ENCODE measurements at regions not wholly inside any gene's neighbourhood (a gene's known extent, or its start where the extent isn't known, plus 50 kb on each side); places are given as distances from the start of the nearest gene placed in this dataset.

DNA sequence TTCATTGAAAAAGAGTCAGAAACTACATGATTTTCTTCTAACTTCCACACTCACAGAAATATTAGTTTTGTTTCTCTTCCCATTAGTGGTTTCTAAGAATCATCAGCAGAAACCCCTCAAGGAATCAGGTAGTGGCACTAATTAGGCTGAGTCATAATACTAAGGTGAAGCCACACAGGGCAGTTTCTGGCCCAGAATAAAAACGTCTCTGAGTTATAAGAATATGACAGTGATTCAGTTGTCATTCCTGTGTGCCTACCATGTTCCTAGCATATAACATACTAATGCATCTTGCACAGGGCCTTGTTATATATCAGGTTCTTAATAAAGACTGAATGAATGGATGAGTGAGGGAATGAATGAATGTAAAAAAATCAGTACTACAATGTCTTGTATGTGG lies 206.0 kb upstream of the PLEKHG7 start:
- no peak for DNase-seq (ENCODE audit: low read depth in 2 of 2)

DNA sequence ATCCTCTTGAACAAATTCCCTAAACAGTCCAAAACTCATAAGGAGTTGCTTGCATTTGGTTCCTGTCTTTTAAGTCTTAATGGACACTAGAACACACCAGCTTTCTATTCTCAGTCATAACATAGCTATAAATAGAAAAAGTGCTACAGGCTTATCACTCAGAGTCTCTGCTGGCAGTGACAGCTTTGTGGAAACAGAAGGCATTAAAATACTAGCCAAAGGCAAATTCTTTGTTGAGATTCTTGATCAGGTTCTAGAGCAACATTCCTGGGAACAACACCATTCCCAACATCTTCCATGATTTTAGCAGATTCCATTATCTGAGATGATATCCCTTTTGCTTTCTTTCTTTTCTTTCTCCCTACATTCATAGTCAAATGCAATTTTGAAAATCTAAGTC lies 207.7 kb upstream of the PLEKHG7 start:
- no peak for DNase-seq (ENCODE audit: low read depth in 2 of 2)

DNA sequence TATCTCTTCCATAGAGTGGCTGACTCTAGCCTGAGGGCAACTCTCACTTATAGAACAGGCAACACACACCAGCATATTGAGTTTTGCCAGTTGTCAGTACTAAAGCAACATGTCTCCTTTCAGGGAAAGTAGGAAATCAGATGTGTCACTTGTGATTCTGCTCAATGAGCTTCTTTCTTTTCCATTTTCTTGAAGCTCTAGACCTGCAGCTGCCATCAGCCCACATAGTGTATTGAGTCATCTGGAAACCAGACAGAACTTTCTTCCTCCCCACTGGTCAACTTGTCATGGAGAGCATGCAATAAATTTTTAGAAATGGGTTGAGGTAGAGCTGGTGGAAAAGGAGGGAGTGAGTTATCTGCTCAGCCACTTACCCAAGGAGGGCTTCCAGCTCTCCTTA lies 209.0 kb upstream of the PLEKHG7 start:
- no peak for DNase-seq (ENCODE audit: low read depth in 2 of 2)

DNA sequence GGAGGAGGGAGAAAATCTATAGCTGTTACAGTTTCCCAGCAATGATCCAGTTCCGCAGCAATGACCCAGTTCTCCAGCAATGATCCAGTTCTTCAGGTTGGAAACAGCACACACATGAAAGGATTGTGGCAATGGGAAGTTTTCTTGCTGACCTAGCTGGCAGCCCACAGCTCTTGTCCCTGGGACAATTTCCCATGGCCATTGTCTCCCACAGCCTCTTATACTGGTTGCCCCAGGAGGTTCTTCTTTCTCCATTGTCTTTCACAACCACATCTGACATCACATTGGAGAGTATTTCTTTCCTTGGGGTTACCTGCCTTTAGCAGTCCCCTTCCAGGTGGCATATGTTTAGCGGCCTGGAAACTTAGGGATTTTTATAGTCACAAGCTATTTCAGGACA lies 209.8 kb upstream of the PLEKHG7 start:
- no peak for DNase-seq (ENCODE audit: low read depth in 2 of 2)

DNA sequence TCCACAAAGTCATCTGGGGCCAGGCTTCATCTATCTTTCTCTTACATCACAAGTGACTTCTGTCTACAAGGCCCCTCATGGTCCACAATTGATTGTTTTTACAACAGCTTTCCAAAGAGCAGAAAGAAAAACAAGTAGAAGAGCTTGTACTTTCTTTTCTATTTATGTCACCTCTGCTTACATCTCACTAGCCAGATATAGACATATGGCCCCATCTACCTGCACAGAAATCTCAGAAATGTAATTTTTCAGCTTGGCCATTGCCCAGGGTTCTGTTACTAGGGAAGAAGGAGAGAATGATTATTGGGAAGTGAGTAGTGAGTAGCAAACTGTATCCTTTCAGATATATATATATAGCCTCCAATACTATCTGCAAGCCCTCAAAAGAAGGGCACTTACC lies 210.5 kb upstream of the PLEKHG7 start:
- no peak for DNase-seq (ENCODE audit: low read depth in 2 of 2)

DNA sequence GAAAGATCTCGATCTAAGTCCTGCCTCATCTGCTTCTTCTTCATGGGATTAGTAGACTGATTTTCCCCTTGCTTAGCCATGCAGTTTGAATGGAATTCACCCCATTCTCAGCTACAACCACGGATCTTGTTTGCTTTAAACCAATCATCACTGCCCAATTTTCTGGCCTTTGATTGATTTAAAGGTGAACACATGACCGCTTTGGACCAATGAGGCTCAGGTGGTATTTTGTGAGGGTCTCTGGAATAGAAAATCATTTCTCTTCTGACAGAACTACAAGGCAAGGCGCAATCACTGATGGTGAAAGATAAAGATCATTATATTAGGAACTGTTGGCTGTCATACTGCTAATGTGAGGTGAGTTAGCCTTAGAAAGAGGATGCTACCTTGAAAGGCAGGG lies 213.0 kb upstream of the PLEKHG7 start:
- DNase-seq (ENCODE audit: low read depth in 2 of 2), result no peak

DNA sequence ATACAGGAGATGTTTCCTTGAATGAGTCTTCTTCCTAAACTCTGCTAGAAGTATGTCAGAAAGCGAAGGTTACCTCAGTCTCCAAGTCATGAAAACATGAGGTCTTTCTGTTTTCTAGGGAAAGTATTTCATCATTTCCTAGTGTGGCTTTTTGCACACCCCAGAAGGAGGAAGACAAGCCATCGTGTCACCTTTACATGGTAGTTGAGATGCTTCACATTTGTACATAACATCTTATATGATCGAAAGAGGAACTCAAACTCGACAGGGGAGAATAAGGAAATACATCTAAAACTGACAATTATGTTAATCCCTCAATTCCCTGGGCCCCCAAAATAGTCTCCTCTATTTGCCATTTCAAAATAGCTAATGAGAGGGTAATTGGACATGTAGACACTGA lies 214.1 kb upstream of the PLEKHG7 start:
- DNase-seq (ENCODE audit: low read depth in 2 of 2), result no peak

DNA sequence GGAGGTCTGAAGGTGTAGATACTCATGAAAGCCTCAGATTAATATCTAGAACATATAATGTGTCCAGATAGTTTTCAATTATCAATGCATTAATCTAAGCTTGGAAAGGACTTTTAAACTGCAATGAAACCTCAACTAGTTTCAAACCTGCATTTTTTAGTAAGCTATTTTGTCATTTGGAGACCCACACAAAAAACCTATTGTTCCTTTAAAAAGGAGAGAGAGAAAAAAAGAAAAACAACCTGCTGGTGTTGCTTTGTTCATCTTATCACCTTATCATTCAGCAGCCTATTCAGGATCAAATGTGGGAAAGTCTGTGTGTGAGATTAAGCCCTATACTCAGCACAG lies 215.7 kb upstream of the PLEKHG7 start:
- no peak for DNase-seq (ENCODE audit: low read depth in 2 of 2)

DNA sequence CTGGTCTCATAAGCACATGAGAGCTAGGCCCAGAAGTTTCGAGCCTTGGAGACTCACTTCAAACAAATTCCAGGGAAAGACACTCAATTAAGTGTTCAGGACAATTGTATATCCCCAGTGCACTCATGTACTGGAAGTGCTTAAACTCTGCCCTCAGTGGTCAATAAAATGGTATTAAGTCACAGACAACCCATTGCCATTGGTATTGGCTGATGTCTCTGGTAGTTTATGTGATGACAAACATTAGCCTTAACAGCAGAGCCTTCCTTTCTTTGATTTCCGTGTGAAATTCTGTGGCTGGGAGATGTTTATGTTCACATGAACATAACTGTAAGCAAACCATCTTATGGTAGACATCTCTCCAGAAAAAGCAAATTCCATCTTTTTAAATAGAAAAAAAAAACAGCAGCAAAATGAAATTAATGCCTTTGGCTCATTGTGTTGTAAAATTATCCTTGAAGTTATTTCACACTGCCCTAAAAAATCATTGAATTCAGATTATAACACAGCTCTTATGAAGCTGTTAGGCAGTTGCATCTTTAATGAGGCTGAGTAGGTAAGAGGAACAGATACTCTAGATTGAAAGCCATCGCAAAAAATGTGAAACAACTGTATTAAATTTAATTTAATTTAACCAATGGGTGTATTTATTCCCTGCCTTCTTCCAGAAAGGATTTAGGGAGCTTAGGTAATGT lies 216.2 kb upstream of the PLEKHG7 start:
- DNase-seq (ENCODE audit: low read depth in 2 of 2), result no peak

DNA sequence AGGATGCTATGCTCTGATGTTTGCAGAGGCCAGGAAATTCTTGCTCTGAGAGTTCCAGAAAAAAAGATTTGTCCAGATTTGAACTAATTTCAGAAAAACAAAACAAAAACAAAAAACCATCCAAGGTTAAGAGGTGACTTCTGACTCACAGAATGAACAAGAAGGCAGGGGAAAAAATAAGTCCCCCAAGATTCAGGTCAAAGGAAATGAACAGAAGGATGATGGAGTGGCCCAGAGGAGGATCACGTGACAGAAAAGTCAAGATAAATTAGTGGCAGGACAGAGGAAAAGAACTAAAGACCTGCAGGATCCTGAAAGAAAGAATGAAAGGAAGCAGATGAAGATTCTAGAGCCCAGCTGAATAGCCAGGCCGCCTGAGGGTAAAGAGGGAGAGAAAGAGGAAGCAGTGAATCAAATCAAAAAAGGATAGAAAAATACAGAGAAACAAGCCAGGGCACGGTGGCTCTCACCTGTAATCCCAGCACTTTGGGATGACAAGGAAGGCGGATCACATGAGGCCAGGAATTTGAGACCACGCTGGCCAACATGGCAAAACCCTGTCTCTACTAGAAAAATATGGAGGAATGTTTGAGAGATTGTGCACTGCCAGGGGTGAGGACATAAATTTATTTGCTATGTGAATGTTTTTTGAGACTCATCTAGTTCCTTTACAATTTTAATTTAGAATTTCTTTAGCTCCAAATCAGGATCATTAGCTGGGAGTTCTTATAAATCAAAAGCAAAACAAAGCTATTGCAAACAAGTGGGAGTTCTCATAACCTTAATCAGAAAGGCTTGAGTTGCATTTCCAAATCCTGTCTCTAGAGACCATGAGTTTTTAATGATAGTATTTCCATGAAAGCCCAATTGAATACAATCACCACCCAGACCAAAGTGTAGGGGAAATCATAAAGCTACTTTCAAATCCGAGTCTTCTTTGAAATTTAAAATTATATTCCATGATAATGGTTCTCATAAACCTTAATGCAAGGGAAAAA lies 217.1 kb upstream of the PLEKHG7 start:
- no peak for DNase-seq (ENCODE audit: low read depth in 2 of 2)

DNA sequence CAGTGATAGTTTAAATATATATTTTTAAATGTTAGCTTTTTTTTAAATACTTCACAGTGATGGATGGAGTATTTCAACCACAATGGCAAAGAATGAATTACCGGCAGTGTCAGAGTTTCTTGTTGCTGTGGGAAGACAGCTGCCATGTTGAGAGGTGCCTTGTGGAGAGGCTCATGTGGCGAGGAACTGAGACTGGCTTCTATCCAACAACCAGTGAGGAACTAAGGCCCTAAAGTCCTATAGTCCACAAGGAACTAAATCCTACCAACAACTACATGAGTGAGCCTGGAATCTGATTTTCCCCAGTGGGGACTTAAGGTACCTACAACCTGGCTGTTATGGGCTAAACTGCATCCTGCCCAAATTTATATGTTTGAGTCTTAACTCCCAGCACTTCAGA lies 220.2 kb upstream of the PLEKHG7 start:
- no peak for DNase-seq (ENCODE audit: low read depth in 2 of 2)

DNA sequence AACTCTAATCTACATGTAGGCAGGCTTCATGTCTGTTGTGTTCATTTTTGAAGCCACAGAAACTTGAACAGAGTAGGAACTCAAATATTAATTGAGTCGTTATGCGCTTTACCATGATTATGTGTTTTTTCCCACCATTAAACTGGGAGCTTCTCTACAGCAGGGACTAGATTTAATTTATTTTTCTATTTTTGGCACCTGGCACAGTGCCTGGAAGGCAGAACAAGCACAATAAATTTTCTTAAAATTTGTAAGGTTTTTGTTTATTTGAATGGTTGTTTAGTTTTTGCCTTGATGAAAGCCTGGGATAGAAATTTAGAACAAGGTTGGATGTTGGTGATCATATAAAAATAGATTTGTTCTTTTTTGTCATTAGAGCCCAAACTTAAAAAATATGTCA lies 221.7 kb upstream of the PLEKHG7 start:
- no peak for DNase-seq (ENCODE audit: low read depth in 2 of 2)

DNA sequence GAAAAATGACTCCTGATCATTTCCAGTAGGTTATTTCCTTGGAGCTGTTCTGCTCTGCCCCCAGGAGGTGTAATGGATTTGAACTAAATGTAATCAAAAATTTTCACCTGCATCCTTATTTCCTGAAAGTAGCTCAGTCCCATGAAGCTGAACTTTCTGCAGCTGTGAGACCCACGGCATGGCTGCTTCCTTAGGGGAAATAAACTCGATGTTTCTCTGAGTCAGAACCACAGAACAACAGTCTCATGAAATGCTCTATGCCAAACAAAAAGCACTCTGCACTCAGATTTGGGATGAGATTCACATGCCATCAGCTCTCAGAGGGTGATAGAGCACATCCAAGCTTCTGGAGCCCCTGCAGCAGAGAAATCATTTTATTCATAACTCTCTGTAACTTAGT lies 224.1 kb upstream of the PLEKHG7 start:
- no peak for DNase-seq (ENCODE audit: low read depth in 2 of 2)

DNA sequence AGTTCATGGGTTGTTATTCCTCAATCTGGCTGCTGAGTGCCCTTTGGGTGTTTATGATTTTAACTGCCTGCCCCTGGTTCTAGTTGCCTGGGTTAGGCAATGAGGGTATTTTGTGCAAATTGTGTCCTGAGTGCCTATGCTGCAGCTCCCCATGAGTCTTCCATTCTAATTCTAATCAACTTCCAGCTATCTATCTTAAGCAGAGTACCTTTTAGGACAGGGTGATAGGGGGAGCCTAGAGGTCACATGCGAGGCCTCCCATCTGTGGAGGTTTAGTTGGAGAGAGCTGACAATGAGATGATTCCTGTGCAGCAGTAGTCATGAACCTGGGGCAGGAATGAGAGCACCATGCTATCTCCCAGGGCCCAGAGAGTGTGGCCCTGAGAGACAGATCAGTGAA lies 225.9 kb upstream of the PLEKHG7 start:
- no peak for DNase-seq (ENCODE audit: low read depth in 2 of 2)

DNA sequence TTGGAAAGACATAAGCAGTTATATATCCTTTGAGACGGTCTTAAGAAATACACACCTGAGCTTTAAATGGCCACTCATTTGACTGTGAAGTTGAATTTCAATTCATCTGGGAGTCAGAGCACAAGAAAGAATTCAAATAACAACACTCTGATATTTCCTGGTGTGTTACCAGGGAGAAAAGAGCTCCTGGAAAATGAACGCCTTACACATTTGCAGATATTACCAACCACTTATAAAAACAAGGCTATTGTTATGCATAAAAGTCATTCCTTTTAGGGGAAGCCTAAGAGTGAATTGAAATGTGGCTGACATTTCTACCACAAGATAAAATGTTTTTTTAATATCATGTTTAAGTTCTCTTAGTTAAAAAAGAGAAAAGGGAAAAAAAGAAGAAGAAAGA lies 229.2 kb upstream of the PLEKHG7 start:
- DNase-seq (ENCODE audit: low read depth in 2 of 2), result no peak

DNA sequence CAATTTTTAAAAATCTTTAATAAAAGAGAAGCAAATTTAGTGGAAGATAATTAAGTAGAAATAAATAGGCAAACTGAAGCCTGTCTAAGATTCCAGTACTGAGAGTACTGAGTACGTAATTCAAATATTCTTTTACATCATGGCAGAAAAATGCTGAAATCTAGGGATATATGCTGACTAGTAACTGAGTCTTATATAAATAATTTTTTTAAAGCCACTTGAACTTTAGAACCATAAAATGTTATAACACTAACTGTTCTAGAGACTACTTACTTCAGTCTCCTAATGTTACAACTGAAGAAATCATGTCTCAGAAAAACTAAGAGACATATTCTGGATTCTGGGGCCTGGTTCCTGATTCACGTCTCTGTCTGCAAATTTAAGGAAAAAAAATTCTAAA lies 230.6 kb upstream of the PLEKHG7 start:
- no peak for DNase-seq (ENCODE audit: low read depth in 2 of 2)

DNA sequence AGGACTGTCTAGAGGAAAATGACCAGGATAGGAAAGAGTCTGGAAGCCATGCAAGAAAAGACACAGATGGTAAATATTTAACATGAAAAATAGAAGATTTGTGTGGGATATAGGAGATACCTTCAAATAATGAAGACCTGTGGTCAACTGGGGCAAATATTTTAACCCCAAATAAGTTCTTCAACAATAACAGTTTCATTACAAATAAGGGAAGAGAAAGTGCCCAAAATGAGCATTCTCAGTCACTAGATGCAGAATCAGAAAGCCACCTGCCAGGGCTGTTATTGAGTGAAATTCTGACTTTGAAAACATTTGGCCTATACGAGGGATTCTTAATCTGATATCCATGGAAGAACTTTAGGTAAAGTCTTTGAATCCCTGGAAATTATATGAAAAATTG lies 231.2 kb upstream of the PLEKHG7 start:
- DNase-seq (ENCODE audit: low read depth in 2 of 2), result no peak

DNA sequence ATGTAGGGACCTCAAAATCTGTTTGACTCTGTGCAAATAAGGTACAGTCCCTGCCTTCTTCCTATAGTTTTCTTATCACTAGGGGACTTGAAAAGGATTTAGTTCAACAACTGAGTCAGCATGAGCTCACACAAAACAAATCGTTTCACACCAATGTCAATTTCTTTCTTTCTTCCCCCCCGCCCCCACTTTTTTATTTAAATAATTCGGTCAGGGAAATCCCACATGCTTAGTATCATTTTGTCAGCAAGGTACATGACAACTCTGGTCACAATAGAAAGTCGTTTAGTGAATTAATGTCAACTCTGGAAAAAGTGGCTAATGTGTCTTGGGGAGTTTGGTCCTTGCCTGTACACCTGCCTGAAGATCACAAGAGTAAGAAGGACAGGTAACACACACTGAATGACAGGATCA lies 232.2 kb upstream of the PLEKHG7 start:
- DNase-seq (ENCODE audit: low read depth in 2 of 2), result peak; percentile 15 to 16

DNA sequence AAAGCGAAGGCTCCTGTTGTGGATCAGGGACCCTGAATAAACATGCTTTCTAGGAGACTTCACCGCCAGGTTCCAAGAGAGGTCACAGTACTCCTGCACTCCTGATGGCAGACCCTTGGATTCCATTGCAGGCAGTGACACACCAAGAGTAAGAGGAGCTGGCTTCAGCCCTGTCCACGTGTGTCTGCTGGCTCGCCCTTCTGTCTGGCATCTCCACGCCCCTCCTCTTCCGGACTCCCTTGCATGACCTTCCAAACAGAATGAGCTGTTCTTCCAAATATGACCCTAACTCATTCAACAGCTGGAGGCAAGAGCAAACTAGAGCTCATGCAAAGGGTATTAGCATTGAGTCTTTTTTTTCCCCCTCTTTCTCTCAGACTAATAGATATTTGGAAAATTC lies 233.0 kb upstream of the PLEKHG7 start:
- no peak for DNase-seq (ENCODE audit: low read depth in 2 of 2)

DNA sequence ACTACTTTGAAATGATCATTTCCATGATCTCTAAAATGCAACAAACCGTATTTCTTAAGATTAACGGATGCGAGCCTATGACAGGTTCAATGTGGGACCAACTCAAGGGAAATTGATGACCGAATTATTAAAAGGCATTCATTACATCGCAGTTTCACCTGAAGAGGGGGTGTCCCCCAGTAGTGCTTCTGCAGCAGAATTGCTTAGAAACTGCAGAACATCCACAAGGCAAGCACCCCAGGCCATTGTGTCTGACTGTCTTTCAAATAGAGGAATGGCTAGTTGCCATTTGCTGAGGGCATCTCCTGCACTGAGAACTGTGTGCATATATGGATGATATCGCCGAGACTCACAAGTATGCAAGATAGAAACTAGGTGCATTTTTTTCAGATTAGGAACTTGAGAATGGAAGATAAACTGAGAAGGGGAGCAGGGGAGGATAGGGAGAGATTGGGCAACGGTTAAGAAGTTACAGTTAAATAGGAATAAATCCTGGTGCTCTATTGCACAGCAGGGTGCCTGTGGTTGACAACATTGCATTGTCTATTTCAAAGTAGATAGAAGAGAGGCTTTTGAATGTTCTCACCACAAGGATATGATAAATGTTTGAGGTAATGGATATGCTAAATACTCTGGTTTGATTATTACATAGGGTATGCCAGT lies 234.3 kb upstream of the PLEKHG7 start:
- DNase-seq (ENCODE audit: low read depth in 2 of 2), result no peak

DNA sequence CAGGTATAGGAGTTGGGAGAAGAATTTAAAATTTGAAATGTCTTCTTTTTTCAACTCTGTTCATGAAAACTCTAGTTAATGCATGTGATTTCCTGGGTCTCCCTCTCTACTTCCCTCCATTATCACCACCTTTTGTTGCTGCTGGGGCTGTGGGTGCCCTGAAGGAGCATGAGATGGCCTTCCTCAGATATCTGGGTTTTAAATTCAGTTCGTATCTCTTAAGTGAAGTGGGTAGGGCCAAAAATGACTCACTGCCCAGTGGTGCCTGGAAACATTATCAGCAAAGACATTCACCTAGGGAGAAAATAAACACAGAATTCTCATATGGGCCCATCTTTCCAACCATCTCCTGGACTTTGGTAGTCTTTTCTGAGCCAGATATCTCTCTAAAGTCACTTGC lies 234.9 kb upstream of the PLEKHG7 start:
- no peak for DNase-seq (ENCODE audit: low read depth in 2 of 2)

DNA sequence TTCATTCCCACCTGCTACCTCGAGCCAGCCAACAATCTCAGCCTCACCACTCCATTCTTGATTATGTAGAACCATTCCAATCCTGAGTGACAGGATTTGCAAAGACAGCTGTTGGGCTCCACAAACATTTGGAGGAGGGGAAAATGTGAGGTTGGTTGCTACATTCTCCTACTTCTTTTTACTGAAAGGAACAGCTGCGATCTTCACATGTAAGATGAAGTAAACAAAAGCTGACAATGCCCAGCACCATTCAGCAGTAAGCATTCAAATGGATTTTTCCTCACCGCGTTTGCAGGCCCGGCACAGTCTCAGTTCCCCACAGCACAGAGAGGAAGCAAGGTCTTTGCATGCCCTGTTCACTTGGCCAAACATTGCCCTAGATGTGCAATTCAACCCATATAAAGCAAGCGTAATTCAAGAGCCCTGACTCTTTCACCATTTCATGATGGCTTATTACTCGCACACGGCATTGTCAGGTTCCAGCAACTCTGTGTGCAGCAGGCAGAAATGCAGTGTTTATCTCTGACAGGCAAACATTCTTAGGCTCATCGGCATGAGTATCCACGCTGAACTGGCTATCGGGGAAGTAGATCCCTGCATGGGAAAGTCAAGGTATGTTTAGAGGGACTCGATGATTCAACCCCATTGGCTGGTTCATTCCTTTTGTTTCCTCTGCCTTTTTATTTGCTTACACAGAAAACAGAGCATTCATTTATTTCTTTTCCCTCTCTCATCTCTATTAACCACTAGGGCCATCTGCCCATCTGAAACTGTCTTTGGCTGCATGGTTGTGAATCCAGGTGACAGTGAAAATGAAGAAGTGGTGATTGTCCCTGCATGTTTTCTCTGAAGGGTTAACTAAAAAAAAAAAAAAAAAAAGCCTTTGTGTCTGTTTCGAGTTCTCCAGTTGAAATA lies 236.1 kb upstream of the PLEKHG7 start:
- no peak for DNase-seq (ENCODE audit: low read depth in 2 of 2)
